GM21423 (cell line): ENCODE measurements at regions not wholly inside any gene's neighbourhood (a gene's known extent, or its start where the extent isn't known, plus 50 kb on each side); places are given as distances from the start of the nearest gene placed in this dataset.

Experiments used
- ATAC-seq: cut with Tn5 transposase; IDR thresholded peaks from one replicate; pipeline ENCODE4 v1.9.1; 2021; ENCODE audit warnings: mild to moderate bottlenecking, moderate library complexity; ENCODE audit not compliant: unreplicated experiment

DNA sequence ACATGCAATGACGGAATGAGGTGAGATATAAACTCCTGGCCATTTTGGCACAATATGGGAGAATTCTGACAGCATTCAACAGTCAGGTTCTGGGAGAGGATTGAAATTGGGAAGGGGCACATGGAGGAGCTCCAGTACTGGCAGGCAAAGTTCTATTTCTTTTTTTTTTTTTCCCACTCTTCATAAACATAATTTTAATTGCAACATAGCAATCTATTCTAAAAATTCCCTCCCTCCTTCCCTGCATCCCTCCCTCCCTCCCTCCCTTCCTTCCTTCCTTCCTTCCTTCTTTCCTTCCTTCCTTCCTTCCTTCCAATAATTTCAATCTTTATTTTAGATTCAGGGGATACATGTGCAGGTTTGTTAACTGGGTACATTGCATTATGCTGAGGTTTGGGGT is 93.2 kb downstream of the PTCSC3 start:
- ATAC-seq = no peak

DNA sequence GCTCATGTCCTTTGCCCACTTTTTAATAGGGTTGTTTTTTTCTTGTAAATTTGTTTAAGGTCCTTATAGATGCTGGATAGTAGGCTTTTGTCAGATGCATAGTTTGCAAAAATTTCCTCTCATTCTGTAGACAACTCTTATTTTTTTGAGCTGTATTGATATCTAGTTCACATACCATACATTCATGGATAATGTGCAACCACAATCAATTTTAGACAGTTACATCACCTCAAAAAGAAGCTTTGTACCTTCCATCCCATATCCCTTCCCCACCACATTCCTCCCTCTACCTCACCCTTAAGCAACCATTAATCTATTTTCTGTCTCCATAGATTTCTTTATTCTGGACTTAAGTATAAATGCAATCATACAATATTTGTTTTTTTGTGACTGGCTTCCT is 98.4 kb downstream of the PTCSC3 start:
- no peak for ATAC-seq

DNA sequence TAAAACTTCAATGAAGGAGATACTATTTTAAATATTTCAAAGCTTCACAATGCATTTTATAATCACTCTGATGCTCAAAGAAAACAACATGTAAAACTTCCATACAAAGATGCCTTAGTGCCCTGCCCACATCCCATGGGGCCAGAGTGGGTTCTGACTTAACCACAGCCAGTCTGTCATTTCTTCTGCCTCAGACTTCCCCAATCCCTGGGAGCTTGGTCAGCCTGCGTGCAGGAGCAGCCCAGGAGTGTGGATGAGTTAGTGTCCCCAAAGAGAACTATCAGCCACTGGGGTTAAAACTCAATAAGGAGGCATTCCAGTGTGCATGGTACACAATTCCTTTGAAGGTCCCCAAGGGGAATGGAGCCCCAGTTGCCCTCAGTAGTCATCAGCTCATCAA is 100.3 kb downstream of the PTCSC3 start:
- no peak for ATAC-seq

DNA sequence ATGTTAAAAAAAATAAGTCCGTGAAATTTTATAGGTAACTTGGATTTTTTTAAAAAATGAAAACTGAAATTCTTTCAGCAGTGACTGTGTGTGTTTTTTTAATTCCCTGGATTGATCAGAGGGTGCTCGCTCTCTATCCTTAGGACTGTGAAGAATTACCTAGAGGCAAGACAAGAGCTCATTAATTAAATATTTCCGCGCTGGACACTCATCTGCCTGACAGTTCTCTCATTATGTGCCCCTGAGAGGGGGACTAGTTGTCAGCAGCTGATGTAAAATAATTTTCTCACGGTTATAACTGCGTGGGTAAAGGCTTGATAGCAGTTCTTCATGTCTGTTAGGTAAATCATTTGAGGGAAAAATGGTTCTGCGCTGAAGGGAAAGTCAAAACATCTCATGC is 101.3 kb downstream of the PTCSC3 start:
- ATAC-seq = no peak

DNA sequence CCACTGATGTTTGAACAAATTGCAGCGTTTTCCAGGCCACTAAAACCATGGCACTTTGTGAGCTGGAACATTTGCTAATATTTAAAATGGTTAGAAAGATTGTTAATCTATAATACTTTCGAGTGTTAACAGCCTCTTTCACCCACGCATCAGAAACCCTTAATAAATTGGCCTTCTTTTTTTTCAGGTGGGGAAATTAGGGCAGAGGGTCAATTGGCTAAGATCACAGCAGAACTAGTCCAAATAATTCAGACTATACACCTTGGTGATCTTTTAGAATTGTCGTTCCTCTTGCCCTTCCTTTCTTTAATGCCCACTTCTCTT is 105.8 kb downstream of the PTCSC3 start:
- ATAC-seq = no peak

DNA sequence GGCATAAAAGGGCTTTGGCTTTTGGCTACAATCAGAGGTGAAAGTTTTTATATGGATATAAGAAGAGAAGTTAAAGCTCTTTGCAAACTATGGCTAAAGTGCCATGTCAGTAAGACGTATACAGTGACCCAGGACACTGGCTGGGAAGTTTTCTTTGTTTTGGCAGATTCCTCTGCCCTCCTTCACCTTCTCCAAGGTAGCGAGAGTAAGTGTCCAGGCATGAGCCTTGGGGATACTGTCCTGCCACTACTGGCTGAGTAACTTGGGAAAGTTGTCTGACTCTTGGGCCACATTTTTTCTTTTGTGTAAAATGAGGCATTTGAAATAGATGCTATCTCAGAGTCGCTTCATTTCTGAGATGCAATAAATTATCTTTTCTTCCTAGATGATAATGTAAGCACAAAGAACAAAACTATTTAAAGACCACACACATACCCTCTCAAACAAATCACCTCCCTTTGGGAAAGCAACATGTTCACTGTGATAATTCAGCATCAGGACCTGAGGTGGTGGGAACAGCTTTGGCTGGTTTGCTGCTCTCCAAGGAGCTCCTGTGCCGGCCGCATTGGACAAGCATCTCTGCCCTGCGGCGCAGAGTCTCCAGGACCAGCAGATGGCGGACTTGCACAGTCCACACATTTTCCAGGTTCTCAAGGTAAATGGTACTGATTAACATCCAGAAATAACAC is 106.3 kb downstream of the PTCSC3 start:
- ATAC-seq = peak; percentile 67

DNA sequence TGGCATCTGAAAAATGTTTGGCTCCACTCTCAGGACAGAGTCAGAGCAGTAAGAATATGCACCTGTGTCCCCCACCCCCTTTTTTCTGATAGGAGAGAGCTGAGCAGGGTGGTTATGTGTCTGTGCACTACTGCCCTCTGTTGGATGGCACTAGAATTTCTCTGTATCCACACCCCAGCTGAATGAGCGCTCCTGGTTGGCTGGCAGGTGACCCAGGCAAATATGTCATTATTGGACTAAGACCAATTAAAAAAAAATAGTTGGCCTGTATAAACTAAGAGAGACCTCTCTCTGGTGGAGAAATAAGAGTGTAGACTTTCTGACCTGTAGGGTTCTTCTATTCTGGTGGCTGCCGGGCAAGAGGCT is 107.0 kb downstream of the PTCSC3 start:
- peak; percentile 74 for ATAC-seq

DNA sequence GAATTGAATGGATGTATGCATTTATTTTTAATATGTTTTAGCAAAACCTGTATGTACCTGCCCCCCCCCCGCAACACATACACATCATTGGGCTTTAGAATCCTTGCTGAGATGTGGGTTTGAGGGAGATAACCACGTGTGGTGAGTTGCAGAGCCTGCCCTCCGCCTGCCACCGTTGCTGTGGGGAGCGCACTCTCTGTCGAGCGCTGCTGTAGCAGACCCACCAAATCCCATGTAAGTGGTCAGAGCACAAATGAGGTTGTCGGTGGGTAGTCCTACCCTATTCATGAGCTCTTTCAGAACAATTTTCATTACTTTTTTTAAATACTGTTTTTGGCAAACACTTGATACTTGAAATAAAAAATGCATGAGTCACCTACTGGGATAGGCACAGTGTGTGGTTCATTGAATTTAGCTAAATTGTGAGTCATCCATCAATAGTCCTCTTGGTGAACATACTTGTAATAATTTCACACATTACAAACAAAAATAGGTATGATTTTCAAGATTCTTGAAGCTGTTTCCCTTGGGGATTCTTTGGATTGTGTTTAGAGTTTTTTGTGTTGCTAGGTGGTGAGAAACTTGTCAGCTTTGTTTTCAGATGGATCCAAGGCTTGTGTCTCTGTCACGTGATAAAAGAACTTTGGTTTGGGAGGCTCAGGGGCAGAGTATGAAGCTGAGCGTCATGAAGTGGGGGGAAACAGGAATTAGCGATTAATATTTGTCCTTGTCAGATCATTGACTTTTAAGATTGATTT is 107.6 kb downstream of the PTCSC3 start:
- no peak for ATAC-seq

DNA sequence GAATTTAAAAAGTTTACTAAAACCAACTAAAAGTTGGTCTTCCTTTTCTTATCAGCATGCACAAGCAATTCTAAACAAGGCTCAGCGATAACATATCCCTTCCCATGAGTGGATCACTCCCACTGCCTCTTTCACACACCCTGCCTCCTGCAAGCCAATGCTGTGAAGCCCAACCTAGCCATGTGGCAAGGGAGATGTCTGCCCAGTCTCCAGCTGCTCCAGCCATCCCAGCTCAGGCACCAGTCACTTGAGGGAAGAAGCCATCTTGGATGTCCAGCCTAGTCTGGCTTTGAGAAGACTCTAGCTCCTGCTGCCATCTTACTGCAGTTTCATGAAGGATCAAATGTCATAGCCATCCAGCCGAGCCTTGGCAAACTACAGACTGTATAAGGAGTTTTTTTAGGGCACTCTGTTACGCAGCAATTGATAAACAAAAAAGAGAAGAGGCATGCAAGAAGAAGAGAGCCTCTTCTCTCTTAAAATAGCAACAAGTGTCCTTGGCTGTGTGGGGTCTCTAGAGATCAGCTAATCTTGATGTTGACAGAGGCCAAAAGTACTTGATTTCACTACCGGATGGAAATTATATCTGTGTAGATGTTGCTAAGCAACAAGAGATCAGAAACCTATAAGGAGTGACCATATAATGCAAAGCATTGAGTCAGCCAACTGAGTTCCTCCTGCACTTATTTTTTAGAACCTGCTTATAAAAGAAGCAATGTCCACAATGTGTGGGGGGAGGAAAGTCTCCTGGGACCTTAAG is 108.9 kb downstream of the PTCSC3 start:
- no peak for ATAC-seq

DNA sequence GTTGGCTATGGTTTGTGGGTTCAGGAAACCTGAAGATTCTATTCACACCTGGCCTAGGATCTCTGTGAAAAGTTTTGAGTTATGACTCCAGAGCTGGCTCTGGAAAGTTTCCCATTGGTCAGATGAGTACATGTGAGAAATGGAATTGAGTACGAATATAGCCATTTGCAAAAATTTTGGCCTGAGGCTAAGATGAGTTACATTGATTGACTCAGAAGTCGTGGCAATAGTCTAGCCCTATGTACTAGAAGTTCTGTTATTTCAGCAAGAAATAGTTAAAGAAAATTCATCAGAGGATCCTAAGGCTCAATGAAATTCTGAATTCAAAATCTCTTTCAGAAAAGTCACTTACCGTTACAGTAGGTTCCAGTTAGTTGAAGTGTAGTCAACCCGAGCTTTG is 109.9 kb downstream of the PTCSC3 start:
- ATAC-seq = no peak

DNA sequence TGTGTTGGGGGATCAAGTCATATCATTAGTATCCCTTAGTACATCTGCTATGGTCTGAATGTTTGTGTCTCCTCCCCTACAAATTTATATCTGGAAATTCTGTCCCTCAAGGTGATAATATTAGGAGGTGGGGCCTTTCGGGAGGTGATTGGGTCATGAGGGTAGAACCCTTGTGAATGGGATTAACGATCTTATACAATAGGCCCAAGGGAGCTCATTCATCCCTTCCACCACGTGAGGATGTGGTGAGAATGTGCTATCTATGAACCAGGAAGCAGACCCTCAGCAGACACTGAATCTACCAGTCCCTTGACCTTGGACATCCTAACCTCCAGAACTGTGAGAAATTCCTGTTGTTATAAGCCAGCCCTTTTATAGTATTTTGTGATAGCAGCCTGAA is 110.7 kb downstream of the PTCSC3 start:
- no peak for ATAC-seq

DNA sequence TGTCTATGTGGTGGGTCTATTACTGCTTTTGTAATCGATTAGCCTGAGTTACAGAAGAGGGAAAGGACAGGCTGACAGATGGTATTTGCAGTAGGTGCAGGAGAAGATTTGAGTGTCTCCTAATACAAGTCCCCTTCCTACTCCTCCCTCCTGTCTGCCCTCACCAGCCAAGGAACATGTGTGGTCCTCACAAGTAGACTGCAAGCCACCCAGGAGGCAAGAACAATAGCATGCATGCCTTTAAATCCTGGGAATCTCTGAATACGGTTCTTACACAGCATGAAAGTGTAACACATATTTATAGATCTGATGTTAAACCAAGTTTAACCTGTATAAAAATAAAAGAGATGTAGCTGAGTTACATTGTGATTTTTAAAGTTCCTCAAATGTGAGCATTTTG is 117.0 kb downstream of the PTCSC3 start:
- no peak for ATAC-seq

DNA sequence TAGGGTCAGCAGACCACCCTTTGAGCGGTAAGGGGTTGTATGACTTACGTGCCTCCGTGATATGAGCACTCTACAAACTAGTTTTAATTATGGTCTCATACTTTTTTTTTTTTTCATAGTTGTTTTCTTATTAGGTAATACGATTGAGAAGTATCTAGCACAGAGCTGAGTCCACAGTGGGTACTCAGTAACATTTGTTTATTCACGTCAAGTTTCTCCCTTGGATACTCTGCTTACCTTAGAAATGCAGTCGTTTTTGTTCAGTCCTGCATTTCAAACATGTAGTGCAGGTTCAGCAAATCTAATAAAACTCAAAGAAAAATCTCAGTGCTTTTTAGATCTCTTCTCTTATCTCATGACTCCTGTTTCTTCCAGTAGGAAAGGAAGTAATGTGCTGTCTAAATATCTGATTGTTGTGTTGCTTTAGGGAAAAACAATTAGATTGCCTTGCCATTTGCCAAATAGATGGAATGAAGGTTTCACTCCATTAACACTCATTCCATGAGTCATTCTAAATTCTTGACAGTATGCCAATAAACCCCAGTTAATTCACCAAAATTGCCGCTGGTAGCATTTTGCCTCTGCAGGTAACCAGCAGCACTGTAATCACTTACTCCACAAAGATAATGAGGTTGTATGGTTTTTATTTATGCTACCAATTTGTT is 118.9 kb downstream of the PTCSC3 start:
- no peak for ATAC-seq

DNA sequence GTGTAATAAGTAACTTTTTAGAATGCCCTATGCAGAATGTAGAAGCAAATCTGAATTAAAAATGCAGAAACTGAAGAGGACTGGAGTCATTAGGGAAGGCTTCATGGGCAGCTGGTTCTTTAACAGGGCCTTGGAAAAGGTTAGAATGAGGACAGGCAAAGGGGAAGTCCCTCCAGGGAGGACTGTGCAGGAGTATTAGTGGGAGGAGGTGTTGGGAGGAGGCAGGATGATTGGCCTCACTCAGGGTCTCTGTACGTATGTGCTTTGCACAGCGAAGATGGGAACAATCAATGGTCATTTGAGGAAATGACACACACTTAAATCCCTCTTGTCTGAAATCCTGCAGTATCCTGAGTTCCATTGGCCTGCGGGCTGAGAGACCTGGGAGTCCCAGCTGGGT is 119.7 kb downstream of the PTCSC3 start:
- ATAC-seq = no peak

DNA sequence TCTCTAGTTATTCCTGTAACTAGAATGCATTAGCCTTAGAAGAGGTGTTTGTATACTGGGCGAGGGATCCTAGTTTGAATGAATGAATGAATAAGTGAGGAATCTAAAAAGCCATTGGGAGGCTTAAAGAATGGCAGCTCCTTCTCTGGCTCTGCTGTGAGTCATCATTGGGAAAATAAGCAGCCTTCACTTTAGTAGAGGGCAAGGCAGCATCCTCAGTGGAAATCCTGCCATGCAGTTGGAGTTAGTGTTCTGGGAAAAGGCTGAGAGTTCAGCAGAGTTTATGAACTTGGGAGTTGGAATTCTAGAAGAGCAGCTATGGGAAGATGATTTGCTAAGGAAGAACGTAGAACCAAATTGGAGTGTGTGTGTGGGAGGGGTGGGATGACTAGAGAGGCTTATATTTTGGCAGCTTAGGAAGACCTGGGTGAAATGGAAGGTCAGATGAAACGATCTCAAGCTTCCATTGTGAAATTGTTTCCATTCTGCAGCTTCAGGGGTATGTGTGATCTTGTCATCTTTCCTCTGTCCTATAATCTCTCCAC is 120.8 kb downstream of the PTCSC3 start:
- no peak for ATAC-seq

DNA sequence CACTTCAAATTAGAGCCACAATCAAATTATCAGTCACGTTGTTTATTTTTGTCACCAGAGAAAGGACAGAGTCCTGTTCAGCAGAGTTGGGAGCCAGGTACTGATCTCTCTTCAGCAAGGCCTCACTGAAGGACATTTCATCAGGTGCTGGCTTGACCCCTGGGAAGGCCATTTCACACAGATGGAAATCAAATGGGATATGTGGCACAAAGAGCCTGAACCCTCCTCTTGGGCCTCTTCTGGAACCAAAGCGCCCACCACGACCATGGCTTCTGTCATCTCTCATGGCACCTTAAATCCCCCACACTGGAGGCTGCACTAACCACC is 121.5 kb downstream of the PTCSC3 start:
- ATAC-seq = no peak

DNA sequence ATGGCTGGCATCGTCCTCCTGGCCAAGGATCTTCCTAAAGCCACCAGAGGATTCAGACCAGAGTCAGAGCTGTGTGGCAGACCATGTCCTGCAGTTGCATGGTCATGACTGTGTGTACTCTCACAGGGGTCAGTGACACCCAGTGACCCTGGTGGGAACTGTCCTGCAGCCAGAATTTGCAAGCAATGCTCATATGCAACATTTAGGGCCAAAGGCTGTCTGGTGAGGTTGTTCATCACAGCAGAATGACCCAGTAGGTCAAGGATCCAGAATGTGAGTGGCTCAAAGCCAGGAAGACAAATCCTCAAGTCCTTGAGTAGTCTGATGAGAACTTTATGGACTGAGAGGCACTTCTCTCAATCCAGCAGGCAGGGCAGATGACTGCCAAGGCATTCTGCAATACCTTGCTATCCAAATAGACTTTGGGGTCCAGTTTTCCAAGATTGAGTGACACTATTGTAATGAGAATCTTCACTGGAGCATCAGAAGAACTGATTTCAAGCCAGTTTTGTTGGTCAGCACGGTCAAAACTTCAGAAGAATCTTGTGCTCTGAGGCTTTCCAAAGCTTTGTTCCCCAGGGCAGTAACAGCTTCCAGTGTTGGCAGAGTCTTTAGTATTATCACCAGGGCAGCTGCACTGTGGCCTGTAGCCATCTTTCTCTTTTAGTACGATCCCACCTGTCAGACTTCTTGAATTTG is 122.0 kb downstream of the PTCSC3 start:
- no peak for ATAC-seq

DNA sequence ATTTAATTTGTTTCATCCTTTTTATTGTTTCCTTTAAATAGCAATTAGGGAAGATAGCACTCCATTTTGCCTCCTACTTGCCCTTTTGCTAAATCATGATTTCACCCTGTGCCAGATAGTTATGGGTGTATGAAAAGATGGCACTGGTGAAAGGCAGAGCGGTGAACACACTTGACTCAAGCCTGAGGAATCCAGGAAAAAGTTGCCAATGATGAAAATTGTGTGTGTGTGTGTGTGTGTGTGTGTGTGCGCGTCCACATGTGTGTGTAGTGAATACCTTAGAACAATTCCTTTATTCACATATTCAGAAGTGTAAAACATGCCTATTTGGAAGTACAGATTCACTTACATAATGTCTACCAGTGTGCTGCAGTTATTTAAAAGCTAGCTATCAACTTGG is 123.8 kb downstream of the PTCSC3 start:
- ATAC-seq = no peak

DNA sequence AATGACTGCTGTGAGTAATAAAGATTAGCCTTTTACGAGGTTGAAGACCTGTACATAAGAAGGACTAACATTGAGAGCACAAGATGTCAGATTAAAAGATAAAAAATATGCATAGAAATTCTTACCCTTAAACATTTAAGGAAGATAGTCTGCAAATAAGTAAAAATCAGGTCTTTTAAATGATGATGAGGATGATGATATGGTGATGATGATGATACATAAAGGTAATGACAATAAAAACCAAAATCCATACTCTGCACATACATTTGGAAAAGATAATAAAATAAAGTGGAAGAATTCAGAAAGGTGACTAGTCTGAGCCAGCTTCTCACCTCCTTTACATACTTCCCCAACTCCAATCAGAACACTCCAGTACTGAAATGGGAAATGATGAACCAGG is 124.5 kb downstream of the PTCSC3 start:
- no peak for ATAC-seq

DNA sequence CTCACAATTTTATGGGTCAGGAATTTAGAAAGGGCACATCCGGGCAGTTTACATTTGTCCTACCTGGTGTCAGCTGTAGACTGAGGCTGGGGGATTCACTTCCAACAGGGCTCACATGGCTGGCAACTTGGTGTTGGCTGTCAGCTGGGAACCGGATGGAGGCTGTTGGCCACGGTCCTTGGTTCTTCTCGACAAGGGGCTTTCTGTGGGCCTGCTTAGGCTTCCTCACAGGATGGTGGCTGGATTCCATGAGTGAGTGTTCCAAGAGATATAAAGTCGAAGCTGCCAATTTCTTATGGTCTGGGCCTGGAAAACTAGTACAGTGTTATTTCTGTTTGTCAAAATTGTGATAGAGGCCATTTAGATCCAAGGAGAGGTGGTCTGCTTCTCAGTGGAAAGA is 127.9 kb downstream of the PTCSC3 start:
- no peak for ATAC-seq

DNA sequence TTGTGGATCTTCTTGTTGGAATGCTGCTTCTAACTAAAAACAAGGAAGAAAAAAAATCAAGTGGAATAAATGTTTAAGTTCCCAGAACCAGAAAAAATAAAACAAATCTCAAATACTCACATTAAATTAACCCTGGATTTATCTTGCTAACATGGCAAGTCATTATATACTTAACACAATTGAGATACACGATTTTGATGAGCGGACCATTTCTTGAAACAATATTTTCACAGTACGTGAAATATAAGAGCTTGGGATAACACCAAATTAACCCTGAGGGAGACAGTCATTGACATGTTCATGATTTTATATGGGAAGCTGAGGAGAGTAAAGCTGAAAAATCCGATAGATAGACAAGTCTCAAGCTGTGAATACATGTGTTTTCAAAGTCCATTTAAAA is 128.6 kb downstream of the PTCSC3 start:
- ATAC-seq = no peak
